SK-N-SH (cell line): ENCODE measurements at regions not wholly inside any gene's neighbourhood (a gene's known extent, or its start where the extent isn't known, plus 50 kb on each side); places are given as distances from the start of the nearest gene placed in this dataset.

Experiments used
- EP300 ChIP-seq, 2 experiments: IDR thresholded peaks; 2 replicates each; pipeline versions ENCODE4 v1.4.0 to v1.6.1; 2012; ENCODE audit warnings: borderline replicate concordance in 1 of 2, low read depth in 1 of 2, low read length in 1 of 2
- EZH2phosphoT487 ChIP-seq: fragments of 200-600 bp; sonication (generic); IDR thresholded peaks from 2 replicates; pipeline ENCODE4 v1.6.1; 2017; ENCODE audit warnings: low read depth, mixed run types, mild to moderate bottlenecking, antibody characterized with exemption, moderate library complexity, borderline replicate concordance
- GABPA ChIP-seq: IDR thresholded peaks from 2 replicates; pipeline ENCODE4 v1.4.0; 2012; ENCODE audit warnings: low read depth, mild to moderate bottlenecking
- MEF2A ChIP-seq: IDR thresholded peaks from 2 replicates; pipeline ENCODE4 v1.4.0; 2012; ENCODE audit warnings: low read depth, borderline replicate concordance
- POLR2AphosphoS5 ChIP-seq: IDR thresholded peaks from 2 replicates; pipeline ENCODE4 v1.6.1; 2012; ENCODE audit warnings: low read depth, low read length
- RCOR1 ChIP-seq: fragments of 150-350 bp; IDR thresholded peaks from 2 replicates; pipeline ENCODE4 v1.6.1; 2017; ENCODE audit warnings: antibody characterized with exemption, low read length
- RFX5 ChIP-seq: IDR thresholded peaks from 2 replicates; pipeline ENCODE4 v1.6.1; 2012; ENCODE audit warnings: mild to moderate bottlenecking, improper control_type of control experiment, low read length
- RXRA ChIP-seq: IDR thresholded peaks from 2 replicates; pipeline ENCODE4 v1.4.0; 2012; ENCODE audit warnings: low read depth, mild to moderate bottlenecking, borderline replicate concordance
- TF ChIP-seq, protein P1 (sequence below): fragments of 200-600 bp; sonication (generic); IDR thresholded peaks from 2 replicates; pipeline ENCODE4 v1.6.1; 2017; ENCODE audit warnings: antibody characterized with exemption, mild to moderate bottlenecking, moderate library complexity
- TF ChIP-seq, protein P2 (sequence below): IDR thresholded peaks from 2 replicates; pipeline ENCODE4 v1.6.1; 2012; ENCODE audit warnings: mild to moderate bottlenecking, low read depth, low read length, moderate library complexity

DNA sequence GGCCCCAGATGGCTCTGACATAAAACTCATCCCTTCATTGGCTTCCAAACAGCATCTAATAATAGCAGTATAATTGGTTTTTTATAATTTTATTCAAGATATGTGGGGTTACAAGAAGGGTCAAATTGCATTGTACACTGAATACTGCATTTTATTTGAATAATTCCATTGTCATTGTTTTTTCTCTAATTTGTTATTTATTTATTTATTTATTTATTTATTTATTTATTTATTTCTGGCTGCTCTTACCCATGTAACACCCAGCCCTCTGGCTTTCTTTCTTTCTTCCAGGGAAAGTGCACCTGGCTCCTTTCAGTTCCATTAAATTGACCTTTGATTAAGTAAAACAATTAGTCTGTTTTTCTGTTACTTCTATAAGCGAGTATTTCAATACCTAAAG is 210.1 kb downstream of the CDH9 start:
- TF ChIP-seq, protein P1, sequence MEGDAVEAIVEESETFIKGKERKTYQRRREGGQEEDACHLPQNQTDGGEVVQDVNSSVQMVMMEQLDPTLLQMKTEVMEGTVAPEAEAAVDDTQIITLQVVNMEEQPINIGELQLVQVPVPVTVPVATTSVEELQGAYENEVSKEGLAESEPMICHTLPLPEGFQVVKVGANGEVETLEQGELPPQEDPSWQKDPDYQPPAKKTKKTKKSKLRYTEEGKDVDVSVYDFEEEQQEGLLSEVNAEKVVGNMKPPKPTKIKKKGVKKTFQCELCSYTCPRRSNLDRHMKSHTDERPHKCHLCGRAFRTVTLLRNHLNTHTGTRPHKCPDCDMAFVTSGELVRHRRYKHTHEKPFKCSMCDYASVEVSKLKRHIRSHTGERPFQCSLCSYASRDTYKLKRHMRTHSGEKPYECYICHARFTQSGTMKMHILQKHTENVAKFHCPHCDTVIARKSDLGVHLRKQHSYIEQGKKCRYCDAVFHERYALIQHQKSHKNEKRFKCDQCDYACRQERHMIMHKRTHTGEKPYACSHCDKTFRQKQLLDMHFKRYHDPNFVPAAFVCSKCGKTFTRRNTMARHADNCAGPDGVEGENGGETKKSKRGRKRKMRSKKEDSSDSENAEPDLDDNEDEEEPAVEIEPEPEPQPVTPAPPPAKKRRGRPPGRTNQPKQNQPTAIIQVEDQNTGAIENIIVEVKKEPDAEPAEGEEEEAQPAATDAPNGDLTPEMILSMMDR, result no peak
- TF ChIP-seq POLR2AphosphoS5 (no peak), RCOR1 (no peak), RFX5 (no peak), EZH2phosphoT487 (no peak), RXRA (no peak), EP300 (IDR thresholded peaks at IDR 0.05; ENCODE audit: borderline replicate concordance in 1 of 2, low read depth in 1 of 2, low read length in 1 of 2) (no peak), GABPA (no peak), MEF2A (no peak)
- TF ChIP-seq, protein P2, sequence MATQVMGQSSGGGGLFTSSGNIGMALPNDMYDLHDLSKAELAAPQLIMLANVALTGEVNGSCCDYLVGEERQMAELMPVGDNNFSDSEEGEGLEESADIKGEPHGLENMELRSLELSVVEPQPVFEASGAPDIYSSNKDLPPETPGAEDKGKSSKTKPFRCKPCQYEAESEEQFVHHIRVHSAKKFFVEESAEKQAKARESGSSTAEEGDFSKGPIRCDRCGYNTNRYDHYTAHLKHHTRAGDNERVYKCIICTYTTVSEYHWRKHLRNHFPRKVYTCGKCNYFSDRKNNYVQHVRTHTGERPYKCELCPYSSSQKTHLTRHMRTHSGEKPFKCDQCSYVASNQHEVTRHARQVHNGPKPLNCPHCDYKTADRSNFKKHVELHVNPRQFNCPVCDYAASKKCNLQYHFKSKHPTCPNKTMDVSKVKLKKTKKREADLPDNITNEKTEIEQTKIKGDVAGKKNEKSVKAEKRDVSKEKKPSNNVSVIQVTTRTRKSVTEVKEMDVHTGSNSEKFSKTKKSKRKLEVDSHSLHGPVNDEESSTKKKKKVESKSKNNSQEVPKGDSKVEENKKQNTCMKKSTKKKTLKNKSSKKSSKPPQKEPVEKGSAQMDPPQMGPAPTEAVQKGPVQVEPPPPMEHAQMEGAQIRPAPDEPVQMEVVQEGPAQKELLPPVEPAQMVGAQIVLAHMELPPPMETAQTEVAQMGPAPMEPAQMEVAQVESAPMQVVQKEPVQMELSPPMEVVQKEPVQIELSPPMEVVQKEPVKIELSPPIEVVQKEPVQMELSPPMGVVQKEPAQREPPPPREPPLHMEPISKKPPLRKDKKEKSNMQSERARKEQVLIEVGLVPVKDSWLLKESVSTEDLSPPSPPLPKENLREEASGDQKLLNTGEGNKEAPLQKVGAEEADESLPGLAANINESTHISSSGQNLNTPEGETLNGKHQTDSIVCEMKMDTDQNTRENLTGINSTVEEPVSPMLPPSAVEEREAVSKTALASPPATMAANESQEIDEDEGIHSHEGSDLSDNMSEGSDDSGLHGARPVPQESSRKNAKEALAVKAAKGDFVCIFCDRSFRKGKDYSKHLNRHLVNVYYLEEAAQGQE, result no peak
